ENCODE measurements at regions not wholly inside any gene's neighbourhood (a gene's known extent, or its start where the extent isn't known, plus 50 kb on each side); places are given as distances from the start of the nearest gene placed in this dataset.

DNA sequence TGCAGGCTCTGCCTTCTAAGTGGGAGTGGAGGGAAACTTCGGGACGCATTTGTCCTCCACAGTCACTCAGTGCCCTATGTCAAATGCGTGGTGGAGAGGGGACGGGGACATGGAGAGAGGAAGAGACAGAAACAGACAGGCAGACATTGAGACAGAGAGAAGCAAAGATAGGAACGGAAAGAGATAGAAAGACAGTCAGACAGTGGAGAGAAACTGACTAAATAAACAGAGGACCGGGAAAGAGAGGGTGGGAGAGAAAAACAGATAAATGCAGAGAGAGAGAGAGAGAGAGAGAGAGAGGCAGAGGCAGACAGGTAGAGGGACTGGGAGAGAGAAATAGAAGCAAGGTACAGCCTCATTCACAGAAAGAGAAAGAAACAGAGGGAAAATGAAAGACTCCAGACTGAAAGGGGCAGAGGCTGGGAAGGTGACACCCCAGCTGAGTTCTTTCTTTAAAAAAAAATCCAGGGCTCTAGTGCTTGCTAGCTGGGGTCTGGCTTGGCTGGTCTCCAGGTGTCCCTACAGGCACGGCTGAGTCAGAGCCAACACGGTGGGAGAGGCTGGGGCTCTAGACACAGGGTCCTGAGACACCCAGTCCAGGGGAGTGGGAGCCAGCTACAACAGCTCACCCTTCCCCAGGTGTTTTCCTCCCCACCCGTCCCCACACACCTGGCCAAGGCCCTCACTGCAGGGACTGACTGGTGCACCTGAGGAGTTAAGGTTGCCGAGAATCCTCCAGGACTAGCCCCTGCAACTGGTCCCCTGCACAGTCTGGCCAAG lies 506.1 kb upstream of the PROK2 start:
- DNase-seq: no peak

DNA sequence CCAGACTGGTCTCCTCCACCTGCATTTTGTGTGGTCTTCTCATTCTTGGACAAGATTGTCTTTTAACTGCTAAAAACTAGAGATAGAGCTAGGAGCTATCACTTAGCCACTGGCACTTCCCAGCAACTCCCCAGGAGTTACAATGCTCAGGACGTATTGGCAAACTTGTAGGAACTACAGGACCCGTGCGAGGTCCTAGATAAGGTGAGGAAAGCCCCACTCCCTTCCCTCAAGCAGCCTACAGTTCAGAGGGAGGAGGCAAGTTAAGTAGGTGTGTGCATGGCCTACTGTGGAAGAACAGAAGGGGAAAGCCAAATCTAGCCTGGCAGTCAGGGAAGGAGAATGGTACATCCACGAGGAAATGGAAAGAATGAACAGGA lies 504.7 kb upstream of the PROK2 start:
- DNase-seq: no peak

DNA sequence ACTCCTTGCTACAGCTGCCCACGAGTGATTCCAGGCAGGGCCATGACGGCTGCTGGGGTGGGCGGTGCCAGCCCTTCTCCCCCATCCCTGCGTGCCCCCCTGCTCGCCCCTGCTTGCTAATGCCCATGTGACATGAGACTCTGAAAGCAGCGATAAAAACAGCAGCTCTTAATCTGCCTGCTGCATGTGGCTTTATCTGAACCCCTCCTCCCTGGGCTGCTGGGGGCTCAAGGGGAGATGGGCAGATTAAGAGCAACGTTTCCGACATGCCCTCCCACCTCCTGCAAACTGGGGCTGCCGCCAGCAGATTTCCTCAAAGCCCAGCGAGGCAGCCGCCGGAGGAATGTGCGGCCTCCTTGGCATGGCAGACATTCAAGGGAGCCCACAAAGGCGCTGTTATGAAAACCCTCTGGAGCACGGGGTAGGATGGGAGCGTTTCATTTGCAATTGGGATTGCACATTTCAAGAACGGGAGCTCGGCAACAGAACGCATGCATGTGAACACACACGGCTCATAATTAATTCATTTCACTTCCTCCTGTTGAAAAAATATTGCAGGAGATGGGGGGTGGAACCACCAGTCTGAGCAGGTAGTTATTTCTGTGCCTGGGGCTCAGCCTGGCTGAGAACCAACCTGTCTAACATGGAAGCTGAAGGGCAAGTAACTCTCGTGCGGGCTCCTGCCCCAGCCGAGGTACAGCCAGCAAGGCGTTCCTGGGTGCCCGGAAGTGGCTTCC lies 504.2 kb upstream of the PROK2 start:
- DNase-seq: peak; percentile 71 to 85

DNA sequence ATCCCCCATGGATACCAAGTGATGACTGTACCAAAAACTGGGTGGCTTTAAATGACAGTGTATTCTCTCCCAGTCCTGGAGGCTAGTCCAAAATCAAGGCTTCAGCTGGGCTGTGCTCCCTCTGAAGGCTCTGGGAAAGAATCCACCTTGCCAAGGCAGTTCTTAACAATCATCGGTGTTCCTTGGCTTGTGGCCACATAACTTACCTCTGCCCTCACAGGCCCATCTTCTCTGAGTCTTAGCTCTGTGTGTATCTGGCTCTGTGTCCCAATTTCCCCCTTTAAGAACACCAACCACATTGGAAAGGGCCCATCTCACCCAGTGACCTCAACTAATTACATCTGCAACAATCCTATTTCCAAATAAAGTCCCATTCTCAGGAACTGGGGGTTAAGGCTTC lies 503.0 kb upstream of the PROK2 start:
- DNase-seq: no peak

DNA sequence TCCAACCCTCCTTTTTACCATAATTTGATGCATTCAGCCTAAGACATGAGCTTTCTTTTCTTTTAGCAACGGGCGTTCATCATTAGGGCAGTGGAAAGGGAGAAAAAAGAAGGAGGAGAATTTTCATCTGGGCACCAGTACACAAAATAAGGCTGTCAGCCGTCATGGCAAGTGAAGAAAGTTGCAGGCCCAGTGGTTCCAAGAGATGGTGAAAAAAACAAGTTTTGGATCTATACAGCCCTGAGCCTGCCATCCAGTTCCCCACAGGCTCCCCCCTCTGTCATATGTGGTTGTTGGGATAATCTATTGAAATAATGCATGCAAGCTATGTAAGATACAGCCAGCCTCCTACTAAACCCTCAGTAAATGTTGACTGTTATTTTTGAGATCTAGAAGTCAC lies 500.6 kb upstream of the PROK2 start:
- DNase-seq: no peak

DNA sequence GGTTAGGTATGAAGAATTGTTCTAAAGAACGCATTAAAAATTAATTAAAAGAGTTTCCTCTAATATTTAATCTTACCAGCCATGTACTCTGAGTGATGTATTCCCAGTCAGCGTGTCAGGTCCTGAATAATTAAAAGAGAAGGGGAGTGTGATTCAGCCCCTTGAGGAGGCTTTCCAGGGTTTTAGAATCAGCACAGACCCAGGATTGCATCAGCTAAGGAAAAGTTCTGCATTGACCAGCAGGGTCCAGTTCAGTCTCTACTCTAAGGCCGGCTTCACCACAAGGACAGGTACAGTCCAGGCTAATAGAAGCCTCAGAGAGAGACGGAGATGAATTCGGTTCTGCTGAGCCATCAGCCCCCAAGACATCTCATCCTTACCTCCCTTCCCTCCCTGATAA lies 499.5 kb upstream of the PROK2 start:
- DNase-seq: no peak

DNA sequence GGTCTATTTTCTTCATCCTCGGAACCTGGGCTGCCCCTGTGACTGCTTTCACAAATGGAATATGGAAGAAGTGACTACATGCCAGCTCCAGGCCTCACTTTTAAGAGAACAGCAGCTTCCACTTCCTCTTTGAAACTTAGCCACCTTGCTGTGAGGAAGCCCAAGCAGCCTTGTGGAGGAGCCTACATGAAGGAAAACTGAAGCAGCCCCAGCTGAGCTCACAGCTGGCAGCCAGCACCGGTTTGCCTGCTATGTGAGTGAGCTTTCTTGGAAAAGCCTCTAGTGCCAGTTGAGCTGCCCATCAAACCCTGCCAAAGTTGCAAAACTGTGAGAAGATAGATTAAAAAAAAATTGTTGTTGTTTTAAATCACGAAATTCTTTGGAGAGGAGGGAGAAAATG lies 498.0 kb upstream of the PROK2 start:
- DNase-seq: no peak

DNA sequence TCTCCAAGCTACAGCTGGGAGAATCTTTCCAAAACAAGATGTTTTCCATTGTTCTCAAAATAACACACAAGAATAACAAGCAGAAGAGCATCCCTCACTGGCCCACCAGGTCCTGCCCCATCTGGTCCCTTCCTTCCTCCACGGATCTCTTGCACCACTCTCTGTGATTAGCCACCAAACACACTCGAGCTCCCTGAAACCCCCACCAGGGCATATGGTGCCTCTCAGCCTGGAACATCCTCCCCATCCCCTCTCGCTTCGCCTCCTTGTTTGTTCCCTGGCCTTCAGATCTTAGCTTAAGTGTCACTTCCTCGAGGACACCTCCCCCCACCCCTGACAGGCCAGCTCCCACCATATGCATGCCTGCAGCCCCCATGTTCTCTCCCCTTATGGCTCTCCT lies 496.6 kb upstream of the PROK2 start:
- DNase-seq: no peak

DNA sequence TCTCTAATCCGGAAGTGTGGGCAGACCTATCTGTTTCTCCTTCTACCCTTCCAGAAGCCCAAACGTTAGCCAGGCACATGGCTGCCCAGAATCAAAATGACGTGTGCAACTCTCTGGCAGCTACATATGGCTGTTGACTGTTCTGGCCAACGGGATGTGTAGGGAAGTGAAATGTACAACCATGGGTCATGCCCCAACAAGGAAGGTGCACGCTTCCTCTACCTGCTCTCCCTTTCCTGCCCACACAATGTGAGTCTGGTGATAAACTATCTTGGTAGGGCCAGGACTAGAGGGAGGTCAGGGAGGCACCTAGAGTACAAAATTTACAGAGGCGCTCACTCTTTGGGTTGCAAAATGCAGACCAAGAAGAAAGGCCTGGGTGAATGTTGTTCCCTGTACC lies 495.9 kb upstream of the PROK2 start:
- DNase-seq: no peak

DNA sequence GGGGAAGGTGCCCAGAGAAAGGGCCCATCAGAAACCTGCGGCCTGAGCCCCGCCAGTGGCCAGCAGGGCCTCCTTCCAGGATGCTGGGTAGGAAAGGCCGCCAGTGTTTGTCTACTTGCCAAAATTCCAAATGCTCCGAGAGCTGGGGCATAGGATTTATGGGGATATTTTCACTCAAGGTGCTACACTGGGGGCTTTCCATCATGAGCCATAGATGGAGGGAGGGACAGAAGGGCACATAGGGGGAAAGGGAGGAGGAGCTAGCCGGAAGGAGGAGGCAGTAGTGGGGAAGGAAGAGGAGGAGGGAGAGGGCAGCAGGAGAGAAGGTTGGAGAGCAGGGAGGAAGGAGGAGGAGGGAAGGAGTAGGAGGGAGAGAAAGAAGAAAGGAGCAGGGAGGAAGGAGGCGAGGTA lies 494.7 kb upstream of the PROK2 start:
- DNase-seq: no peak

DNA sequence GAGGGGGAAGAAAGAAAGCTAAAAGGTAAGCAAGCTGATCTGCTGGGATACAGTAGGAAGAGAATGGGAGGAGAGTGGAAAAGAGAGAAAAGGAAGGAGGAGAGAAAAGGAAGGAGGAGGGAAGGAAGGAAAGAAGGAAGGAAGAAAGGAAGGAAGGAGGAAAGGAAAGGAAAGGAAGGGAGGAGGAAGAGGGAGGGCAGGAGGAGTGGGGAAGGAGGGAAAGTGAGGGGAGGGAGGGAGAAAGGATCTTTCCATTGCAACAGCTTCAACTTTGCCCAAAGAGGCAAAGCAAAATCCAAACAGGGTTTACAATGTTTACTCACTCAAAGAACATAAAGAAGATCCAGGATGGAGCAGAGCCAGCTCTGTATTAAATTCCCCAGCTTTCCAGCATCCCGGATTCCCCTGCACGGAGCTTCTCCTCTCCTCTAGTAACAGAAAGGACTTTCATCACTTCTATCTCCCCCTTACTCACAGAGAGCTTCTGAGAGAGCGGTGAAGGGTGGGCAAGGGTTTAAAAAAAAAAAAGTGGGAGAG lies 494.2 kb upstream of the PROK2 start:
- DNase-seq: no peak

DNA sequence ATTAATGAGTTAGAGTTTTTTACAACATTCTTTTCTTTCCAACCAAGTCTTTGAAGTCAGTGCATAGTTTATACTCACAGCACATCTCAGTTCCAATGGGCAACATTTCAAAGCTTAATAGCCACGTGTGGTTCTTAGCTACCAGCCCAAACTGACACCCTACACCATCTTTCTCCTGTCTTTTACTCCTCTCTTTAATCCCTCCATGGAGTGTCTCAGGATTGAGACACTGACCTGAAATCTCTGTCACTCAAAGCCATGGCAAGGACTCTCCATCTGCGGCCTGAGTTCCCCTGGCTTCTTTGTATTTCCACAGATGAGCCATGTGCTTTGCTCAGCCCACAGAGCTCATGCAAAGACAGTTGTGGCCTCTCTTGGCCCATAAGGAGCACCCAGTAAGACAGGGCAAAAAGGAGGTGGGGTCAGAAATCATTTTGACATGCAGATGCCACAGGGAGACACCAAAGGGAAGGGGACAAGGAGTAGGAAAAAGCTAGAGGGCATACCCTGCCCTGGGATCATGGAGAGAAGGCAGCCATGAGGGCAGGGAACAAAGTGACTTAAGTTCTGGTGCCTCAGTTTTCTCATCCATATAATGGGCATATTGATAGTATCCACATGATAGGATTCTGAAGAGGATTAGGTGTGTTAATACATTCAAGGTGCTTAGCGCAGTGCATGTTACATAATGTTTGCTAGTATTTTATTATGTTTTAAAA lies 493.6 kb upstream of the PROK2 start:
- DNase-seq: no peak

DNA sequence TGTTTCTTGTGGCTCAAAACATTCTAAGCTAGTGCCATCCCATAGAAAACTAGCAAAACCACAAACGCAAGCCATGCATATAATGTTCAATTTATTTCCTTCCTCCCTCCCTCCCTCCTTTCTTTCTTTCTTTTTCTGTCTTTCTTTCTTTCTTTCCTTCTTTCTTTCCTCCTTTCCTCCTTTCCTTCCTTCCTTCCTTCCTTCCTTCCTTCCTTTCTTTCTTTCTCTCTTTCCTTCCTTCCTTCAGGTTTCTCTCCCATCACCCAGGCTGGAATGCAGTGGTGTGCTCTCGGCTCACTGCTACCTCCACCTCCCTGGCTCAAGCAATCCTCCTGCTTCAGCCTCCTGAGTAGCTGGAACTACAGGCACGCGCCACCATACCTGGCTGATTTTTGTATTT lies 492.8 kb upstream of the PROK2 start:
- DNase-seq: no peak

DNA sequence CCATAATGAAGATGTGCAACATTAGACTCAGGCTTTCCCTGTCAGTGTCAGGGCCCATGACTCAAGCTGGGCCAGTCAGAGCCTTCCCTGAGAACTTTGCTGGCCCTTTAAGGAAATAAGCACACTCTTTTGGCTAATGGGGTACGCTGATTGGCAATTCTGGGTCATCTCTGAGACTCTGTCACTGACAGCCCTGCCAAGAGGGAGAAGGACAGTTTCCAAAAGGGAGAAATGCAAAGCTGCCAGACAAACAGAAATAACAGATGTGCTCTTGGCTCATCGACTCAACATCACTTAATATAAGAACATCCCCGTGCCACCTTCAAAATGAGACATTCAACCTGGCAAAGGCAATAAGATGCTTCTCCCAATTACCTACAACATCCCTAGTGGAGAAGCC lies 491.9 kb upstream of the PROK2 start:
- no peak for DNase-seq

DNA sequence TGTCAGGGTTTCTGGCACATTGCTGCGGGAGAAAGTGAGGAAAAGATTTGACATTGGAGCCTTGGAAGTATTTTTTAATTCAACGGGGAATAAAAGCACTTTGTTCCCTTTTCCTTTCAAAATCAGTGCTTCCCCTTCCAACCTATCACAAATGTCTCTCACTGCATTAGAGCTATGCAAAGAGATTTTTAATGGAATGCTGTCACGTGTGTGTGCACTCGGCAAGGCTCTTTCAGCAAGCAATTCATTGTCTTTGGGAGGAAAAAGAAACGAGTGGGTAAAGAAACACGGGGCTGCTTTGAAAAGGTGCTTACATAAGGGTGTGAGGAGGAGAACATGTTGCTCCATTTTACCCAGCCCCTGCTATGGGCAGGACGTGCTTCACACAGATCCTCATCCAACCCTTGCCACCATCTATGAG lies 490.4 kb upstream of the PROK2 start:
- peak; percentile 67 to 69 for DNase-seq

DNA sequence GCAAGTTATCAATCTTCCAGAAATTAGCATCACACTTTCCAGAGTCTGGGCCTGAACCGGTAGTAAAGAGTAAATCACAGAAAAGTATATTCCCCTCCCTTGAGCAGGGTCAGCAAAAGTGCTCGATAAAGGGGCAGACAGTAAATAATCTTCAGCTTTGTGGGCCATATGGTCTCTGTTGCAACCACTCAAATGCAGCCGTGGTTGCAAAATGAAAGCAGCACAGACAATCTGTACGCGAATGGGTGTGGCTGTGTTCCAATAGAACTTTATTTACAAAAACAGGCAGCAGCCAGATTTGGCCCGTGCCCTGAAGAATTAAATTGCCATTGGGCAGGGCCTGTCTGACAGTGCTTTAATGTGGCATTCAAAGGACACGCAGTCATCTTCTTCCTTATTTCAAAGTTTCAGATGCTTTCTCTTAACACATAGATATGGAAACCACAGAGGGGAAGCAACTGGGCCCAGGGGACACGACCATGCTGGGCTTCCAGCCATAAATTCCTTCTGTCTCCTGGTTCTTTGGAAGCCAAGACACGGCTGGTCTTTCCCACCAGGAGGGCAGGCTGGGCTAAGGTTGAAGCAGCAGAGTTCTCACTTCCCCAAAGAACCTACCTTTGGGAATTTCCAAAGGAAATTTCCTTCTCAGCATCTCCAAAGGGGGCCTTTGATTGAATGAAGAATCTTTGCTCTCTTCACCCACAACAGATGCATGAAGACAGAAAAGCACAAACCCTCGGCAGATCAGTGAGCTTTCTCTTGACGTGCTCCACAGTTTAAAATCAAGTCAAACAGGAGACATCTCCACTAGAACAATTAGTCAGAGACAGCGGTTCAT lies 489.8 kb upstream of the PROK2 start:
- DNase-seq: peak; percentile 56 to 59

DNA sequence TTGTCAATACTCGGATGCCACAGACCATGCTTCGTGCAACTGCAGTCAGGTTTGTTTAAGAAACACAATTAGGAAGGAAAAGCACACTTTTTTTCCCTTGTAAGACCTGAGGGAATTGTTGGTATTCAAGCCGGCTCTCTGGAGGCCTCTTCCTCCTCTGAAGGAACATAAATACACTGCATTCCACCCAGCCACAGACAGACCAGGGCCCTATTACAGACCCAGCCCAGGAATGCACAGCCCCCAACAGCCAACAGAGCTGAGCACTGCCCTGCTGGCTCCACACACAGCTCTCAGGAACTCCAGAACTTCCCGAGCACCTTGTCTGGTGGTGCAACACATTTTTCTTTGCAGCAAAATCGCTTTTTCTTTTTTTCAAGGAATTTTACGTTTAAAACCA lies 488.7 kb upstream of the PROK2 start:
- DNase-seq: no peak

DNA sequence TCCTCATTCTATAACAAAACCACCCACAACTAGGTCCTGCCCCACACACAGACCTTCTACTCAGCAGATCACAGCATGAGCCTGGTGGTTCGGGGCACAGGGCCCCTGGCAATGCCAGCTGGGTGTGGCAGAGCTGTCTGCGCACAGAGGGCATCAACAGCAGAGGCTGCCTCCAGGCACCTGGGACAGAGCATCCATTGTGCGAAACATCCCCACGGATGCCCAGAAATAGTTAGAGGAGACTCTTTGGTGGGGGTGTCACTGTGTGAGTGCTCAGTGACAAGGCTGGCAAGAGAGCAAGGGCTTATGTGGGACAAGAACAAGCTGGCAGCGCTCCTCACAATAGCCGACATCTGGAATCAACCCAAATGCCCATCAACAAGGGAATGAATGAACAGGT lies 487.4 kb upstream of the PROK2 start:
- peak; percentile 53 to 68 for DNase-seq

DNA sequence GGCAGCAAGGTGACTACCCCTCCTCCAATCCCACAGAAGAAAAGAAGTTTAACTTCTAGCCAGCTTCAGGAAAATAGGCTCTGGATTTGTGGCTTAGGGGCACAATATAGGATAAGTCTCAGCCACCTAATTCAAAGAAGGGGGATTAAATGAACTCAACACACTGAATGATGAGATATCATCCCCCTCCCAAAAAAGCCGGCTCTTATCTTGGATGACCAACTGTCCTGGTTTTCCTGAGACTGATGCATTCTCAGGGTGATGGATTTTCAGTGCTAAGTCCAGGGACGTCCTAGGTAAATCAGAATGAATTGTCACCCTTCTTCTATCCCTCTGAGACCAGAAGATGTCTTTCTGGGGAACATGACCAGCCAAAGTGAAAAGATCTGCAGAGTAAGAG lies 487.0 kb upstream of the PROK2 start:
- no peak for DNase-seq

DNA sequence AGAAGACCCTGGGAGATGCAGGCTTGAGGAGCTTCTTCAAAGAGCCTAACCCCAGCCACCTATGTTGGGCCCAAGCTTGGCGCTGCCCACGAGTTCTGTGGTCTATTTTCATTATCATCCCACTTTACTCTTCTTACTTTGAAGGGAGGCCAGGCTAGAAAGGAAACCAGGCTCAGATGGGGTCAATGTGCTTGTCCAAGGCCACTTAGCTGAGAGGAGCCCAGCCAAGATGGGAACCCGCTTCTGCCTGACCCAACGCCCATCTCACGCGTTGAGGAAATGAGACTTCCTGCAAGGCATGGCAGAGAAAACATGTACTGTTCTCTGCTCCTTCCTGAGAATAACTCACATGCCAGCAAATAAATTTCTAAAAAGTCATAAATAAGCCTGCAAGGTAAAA lies 486.3 kb upstream of the PROK2 start:
- DNase-seq: no peak

DNA sequence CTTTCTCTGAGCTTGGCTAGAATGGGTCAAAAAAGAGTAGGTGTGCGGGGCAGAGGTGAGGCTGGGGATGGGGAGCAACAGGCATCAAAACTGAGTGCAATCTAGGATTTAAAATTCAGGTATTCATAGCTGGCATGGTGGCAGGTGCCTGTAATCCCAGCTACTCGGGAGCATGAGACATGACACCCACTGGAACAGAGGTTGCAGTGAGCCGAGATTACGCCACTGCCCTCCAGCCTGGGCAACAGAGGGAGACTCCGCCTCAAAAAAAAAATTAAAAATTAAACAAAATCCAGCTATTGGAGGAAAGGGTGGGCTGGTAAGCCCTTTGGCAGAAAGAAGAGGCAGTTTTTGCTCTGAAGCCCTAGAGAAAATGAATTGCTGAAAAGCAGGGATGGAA lies 485.8 kb upstream of the PROK2 start:
- DNase-seq: no peak

DNA sequence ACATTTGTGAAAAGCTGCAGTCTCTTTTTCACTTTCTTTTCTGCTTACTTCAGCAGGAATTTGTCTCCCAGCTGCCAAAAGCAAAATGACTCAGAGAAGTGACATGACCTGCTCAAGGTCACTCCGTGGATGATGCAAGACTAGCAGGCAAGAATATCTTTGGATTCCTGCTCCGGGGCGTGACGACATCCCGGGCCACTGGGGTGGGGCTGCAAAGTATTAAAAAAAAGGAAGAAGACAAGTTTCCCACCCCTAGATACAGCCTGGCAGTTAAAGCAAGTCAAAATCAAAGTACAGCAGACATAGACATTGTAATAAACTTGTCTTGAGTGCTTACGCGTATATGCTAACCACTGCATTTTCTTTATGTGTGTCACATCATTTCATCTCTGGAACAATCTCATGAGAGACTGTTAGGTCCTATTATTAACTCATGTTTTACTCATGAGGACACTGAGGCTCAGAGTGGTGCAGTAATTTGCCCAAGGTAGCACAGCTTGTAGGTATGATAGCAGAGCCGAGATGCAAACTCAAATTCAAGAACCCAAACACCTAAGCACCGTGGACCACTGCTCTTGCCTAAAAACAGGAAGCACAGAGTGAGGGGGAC lies 485.2 kb upstream of the PROK2 start:
- DNase-seq: no peak
